ENCODE measurements at regions not wholly inside any gene's neighbourhood (a gene's known extent, or its start where the extent isn't known, plus 50 kb on each side); places are given as distances from the start of the nearest gene placed in this dataset.

DNA sequence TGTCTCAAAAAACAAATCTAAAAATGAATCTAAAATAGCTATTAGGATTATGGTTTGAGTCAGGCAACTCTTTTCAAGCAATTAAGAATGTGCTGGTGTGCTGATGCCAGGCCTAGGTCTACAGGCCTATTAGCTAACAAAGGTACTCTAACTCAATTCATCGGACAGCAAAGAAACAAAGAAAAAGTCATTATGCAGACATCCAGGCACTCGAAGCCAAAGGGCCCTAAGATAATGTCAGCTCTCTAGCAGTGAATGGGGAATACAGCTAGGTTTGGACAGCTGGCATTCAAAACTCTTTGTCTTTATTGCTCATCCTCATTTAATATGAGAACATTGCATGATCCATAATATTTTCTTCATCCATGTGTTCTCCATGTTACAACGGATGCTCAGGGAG is 108.5 kb downstream of the TMEM114 start:
- POLR2A ChIA-PET = no interaction called here
- Mint-ChIP-seq H3K4me3 (no peak overlapping the region), H3K4me1 (no peaks in the 10 kb centered on the region), H3K27me3 (no peaks in the 10 kb centered on the region), H3K27ac (no peak overlapping the region), H3K9me3 (no peaks in the 10 kb centered on the region), H3K36me3 (no peaks in the 10 kb centered on the region)
- DNase-seq (no peak), ATAC-seq (ENCODE audit: low read depth) (no peak)

- no peaks in the 10 kb centered on the region for H3K36me3 Mint-ChIP-seq
- H3K27me3 Mint-ChIP-seq = no peaks in the 10 kb centered on the region
- POLR2A ChIA-PET = no interaction called here
- no peak for ATAC-seq (ENCODE audit: low read depth)
- no peaks in the 10 kb centered on the region for H3K4me1 Mint-ChIP-seq
- DNase-seq = no peak
- H3K27ac Mint-ChIP-seq = no peak overlapping the region
- H3K9me3 Mint-ChIP-seq = no peaks in the 10 kb centered on the region
- H3K4me3 Mint-ChIP-seq = no peak overlapping the region
Observed at GRCh38 chr16:8476824-8477223, 113.5 kb downstream of the TMEM114 start.

- ATAC-seq (ENCODE audit: low read depth) (no peak), DNase-seq (no peak)
- Mint-ChIP-seq H3K36me3 (no peaks in the 10 kb centered on the region), H3K27me3 (no peaks in the 10 kb centered on the region), H3K9me3 (no peaks in the 10 kb centered on the region), H3K4me1 (no peaks in the 10 kb centered on the region), H3K27ac (no peak overlapping the region), H3K4me3 (no peak overlapping the region)
- POLR2A ChIA-PET = no interaction called here
Observed at GRCh38 chr16:8474587-8474986, 115.7 kb downstream of the TMEM114 start.

- H3K36me3 Mint-ChIP-seq = no peaks in the 10 kb centered on the region
- H3K27me3 Mint-ChIP-seq = no peaks in the 10 kb centered on the region
- H3K4me1 Mint-ChIP-seq = no peaks in the 10 kb centered on the region
- DNase-seq = no peak
- POLR2A ChIA-PET = no interaction called here
- H3K27ac Mint-ChIP-seq = no peak overlapping the region
- ATAC-seq (ENCODE audit: low read depth) = no peak
- no peak overlapping the region for H3K4me3 Mint-ChIP-seq
- H3K9me3 Mint-ChIP-seq = no peaks in the 10 kb centered on the region
Observed at GRCh38 chr16:8469102-8469778, 121.1 kb downstream of the TMEM114 start.

GRCh38 chr16:8464979-8465378 is 125.3 kb downstream of the TMEM114 start:
- Mint-ChIP-seq H3K27ac (no peak overlapping the region), H3K27me3 (no peaks in the 10 kb centered on the region), H3K36me3 (no peaks in the 10 kb centered on the region), H3K4me1 (no peaks in the 10 kb centered on the region), H3K4me3 (no peak overlapping the region), H3K9me3 (peaks cover 1% of the 10 kb centered on the region)
- ATAC-seq (ENCODE audit: low read depth) (no peak), DNase-seq (no peak)
- POLR2A ChIA-PET = no interaction called here

DNA sequence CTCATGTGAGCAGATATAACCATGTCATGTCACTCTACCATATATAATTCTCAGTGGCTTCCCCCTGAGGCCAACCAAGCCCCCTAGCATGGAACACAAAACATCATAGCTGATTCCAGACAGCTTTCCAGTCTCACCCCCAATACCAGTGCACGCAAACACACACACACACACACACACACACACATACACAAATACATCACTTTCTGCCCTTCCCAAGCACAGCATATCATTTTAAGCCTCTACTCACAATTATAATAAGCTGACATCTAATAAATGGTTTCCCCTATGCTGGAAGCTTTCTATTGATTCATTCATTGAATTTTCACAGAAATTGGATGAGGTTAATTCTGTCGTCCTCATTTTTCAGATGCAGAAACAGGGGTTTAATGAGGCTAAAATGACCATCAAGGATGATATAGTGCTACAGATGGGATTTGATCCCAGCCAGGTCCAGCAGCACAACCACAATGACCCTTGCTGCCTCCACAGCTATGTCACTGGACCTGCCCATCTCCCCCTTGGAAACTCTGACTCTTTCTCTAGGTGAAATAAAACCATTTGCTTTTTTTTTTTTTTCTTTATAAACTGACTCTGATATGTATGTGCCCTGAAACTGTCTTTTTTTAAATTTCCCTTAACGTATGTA is 131.1 kb downstream of the TMEM114 start:
- Mint-ChIP-seq H3K9me3 (peaks cover 3% of the 10 kb centered on the region), H3K36me3 (no peaks in the 10 kb centered on the region), H3K4me3 (no peak overlapping the region), H3K4me1 (no peaks in the 10 kb centered on the region), H3K27me3 (no peaks in the 10 kb centered on the region), H3K27ac (no peak overlapping the region)
- ATAC-seq (ENCODE audit: low read depth) (no peak), DNase-seq (no peak)
- POLR2A ChIA-PET = no interaction called here

DNA sequence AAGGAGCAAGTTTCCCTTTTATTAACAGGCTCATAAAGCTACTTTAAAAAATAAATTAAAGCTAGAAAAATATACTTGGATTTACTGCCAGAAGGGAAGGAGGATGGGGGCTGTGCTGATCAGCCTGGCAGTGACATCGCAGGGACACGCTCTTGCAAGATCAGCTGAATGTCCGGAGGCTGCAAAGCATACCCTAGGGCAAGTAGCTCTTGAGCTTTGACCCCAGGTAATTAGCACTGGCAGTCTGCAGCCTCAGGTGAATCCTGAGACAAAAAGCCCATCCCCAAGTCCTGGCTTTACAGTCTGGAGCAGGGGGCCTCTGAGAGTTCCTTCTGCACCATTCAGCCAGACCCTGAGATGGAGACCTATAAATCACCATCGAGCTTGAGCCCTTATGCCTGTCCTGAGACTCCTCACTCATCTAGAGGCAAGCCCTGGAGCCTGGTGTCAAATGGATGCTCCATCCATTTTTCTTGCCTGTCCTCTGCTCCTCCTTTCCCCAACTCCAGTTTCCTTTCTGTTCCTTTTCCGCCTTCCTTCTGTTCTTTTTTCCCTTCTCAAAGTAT is 131.7 kb downstream of the TMEM114 start:
- POLR2A ChIA-PET = no interaction called here
- no peaks in the 10 kb centered on the region for H3K4me1 Mint-ChIP-seq
- no peaks in the 10 kb centered on the region for H3K36me3 Mint-ChIP-seq
- no peak for DNase-seq
- H3K27me3 Mint-ChIP-seq = no peaks in the 10 kb centered on the region
- no peak for ATAC-seq (ENCODE audit: low read depth)
- peaks cover 3% of the 10 kb centered on the region for H3K9me3 Mint-ChIP-seq
- no peak overlapping the region for H3K4me3 Mint-ChIP-seq
- no peak overlapping the region for H3K27ac Mint-ChIP-seq

- H3K4me1 Mint-ChIP-seq = no peaks in the 10 kb centered on the region
- POLR2A ChIA-PET = no interaction called here
- no peak overlapping the region for H3K27ac Mint-ChIP-seq
- no peak for ATAC-seq (ENCODE audit: low read depth)
- peaks cover 1% of the 10 kb centered on the region for H3K9me3 Mint-ChIP-seq
- no peak overlapping the region for H3K4me3 Mint-ChIP-seq
- H3K36me3 Mint-ChIP-seq = no peaks in the 10 kb centered on the region
- no peaks in the 10 kb centered on the region for H3K27me3 Mint-ChIP-seq
- DNase-seq = no peak
Observed at GRCh38 chr16:8453359-8453758, 137.0 kb downstream of the TMEM114 start.

- H3K9me3 Mint-ChIP-seq = peaks cover 1% of the 10 kb centered on the region
- no peak overlapping the region for H3K4me3 Mint-ChIP-seq
- DNase-seq (no peak), ATAC-seq (ENCODE audit: low read depth) (no peak)
- no peaks in the 10 kb centered on the region for H3K27me3 Mint-ChIP-seq
- no peaks in the 10 kb centered on the region for H3K36me3 Mint-ChIP-seq
- H3K27ac Mint-ChIP-seq = no peak overlapping the region
- H3K4me1 Mint-ChIP-seq = no peaks in the 10 kb centered on the region
- POLR2A ChIA-PET = no interaction called here
Observed at GRCh38 chr16:8452941-8453340, 137.4 kb downstream of the TMEM114 start.

- Mint-ChIP-seq H3K4me1 (no peaks in the 10 kb centered on the region), H3K4me3 (no peak overlapping the region), H3K27ac (no peak overlapping the region), H3K27me3 (peaks cover 2% of the 10 kb centered on the region), H3K9me3 (no peaks in the 10 kb centered on the region), H3K36me3 (no peaks in the 10 kb centered on the region)
- ATAC-seq (ENCODE audit: low read depth) (no peak), DNase-seq (no peak)
- POLR2A ChIA-PET = no interaction called here
Observed at GRCh38 chr16:8436931-8437330, 153.4 kb downstream of the TMEM114 start.

DNA sequence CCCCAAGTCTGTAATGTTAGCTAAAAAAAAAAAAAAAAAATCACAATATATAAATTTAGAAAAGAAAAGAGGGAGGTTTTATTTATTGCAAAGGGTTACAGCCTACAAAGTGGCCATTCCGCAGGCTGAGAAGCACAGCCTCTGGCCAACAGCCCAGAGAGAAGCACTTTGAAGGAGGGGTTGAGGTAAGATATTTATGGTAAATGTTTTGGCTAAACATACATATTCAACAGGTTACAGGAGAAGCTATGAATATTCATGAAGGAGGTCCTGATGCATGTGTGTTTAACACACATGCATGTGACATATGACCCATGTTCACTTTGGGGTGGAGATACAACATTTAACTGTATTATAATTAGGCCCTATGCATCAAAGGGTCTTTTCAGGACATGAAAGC is 158.5 kb downstream of the TMEM114 start:
- Mint-ChIP-seq H3K4me1 (no peaks in the 10 kb centered on the region), H3K9me3 (peaks cover 6% of the 10 kb centered on the region), H3K27ac (no peak overlapping the region), H3K4me3 (no peak overlapping the region), H3K27me3 (peaks cover 2% of the 10 kb centered on the region), H3K36me3 (no peaks in the 10 kb centered on the region)
- ATAC-seq (ENCODE audit: low read depth) (no peak), DNase-seq (no peak)
- POLR2A ChIA-PET = no interaction called here

DNA sequence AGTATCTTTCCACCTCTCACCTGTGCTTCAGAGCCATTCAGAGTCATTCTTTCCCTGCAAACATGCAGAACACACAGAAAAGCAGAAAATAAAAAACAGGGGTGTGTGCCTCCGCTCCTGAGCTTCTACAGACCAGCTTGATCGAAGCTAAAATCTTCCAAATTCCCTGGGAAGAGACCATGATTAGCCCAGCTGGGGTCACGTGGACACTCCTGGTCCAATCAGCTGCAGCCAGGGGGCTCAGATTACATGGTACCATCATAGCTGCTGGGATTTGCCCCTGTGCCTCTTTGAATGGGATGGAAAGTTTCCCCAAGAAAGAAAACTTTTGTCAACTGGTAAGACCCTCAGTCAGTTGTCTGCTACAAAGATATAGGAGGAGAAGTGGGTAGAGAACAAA is 159.9 kb downstream of the TMEM114 start:
- Mint-ChIP-seq H3K36me3 (no peaks in the 10 kb centered on the region), H3K4me1 (no peaks in the 10 kb centered on the region)

GRCh38 chr16:8426569-8426968 is 163.7 kb downstream of the TMEM114 start:
- no peak for DNase-seq

More for the DNA sequence above, 159.9 kb downstream of the TMEM114 start:
- Mint-ChIP-seq H3K27ac (no peak overlapping the region), H3K9me3 (peaks cover 7% of the 10 kb centered on the region), H3K4me3 (no peak overlapping the region), H3K27me3 (peaks cover under 1% of the 10 kb centered on the region)
- POLR2A ChIA-PET = no interaction called here
- ATAC-seq (ENCODE audit: low read depth) (no peak), DNase-seq (no peak)

DNA sequence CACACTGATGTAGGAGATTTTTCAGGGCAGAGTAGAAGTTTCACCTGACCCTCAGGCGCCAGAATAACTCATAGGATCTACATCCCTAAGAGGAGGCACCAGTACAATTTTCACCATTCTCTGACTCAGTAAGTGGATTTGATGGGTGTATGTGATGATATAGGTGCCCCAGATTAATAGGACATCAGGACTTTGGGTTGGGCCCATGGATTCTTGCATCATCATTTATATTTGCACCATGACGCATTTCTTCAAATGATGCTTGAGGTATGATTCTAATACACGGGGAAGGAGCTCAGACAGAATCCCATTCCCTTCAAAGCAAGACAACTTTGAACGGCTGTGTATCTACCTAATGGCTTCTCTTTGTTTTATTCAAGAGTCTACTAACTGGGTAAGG is 173.2 kb downstream of the TMEM114 start:
- POLR2A ChIA-PET = no interaction called here
- Mint-ChIP-seq H3K9me3 (no peaks in the 10 kb centered on the region), H3K4me3 (no peak overlapping the region), H3K27ac (no peak overlapping the region), H3K27me3 (no peaks in the 10 kb centered on the region), H3K36me3 (no peaks in the 10 kb centered on the region), H3K4me1 (no peaks in the 10 kb centered on the region)
- ATAC-seq (ENCODE audit: low read depth) (no peak), DNase-seq (no peak)

More at GRCh38 chr16:8426569-8426968, 163.7 kb downstream of the TMEM114 start:
- Mint-ChIP-seq H3K36me3 (no peaks in the 10 kb centered on the region), H3K4me1 (no peaks in the 10 kb centered on the region), H3K27me3 (no peaks in the 10 kb centered on the region), H3K27ac (no peak overlapping the region), H3K4me3 (no peak overlapping the region), H3K9me3 (peaks cover 7% of the 10 kb centered on the region)
- ATAC-seq (ENCODE audit: low read depth) = no peak
- POLR2A ChIA-PET = no interaction called here

All from activated naive CD8-positive, alpha-beta T cell treated with anti-CD3 and anti-CD28 coated beads, Interleukin-2, amount 10 ng/mL, durations not matched to agents 7 days and 5 days (primary cell).